OCI-LY7 (cell line): ENCODE measurements at regions not wholly inside any gene's neighbourhood (a gene's known extent, or its start where the extent isn't known, plus 50 kb on each side); places are given as distances from the start of the nearest gene placed in this dataset.

Experiments
- BruUV-seq: library from RNA; stranded (reverse); fragments of 400-500 nt; replicated peaks from 2 replicates; lab custom pipeline; 2021; lab: Mats Ljungman, UMichigan
- CTCF ChIA-PET: fragments of 300-600 bp; sonication (Branson Sonifier 250); formaldehyde crosslinking; loops from one replicate; lab custom pipeline; 2022; ENCODE audit warnings: antibody characterized with exemption; ENCODE audit not compliant: unreplicated experiment; lab: Charles Lee
- POLR2A ChIA-PET: fragments of 300-600 bp; sonication (Branson Sonifier 250); formaldehyde crosslinking; loops from one replicate; lab custom pipeline; 2022; ENCODE audit warnings: antibody characterized with exemption; lab: Charles Lee
- DNase-seq: peaks from one replicate; pipeline ENCODE4 v3.0.0-alpha.2; 2015; ENCODE audit warnings: low spot score
- H2AFZ ChIP-seq: fragments of 200-600 bp; sonication (generic), shearing (Covaris generic); 2 replicates; pipeline ENCODE4 v1.6.1; 2014; ENCODE audit warnings: mild to moderate bottlenecking, antibody characterized with exemption, low read length, moderate library complexity
- H3K27ac ChIP-seq: fragments of 200-600 bp; sonication (generic); 2 replicates; pipeline ENCODE4 v1.5.1; 2014; ENCODE audit warnings: mixed run types, low read depth, mild to moderate bottlenecking, moderate library complexity, low read length, inconsistent platforms; ENCODE audit not compliant: poor library complexity, severe bottlenecking
- H3K36me3 ChIP-seq: fragments of 200-600 bp; sonication (generic); 2 replicates; pipeline ENCODE4 v1.6.1; 2014; ENCODE audit warnings: mild to moderate bottlenecking, antibody characterized with exemption, low read length, moderate library complexity, mixed read lengths; ENCODE audit not compliant: insufficient read depth
- H3K4me1 ChIP-seq: fragments of 200-600 bp; sonication (generic); 2 replicates; pipeline ENCODE4 v1.5.1; 2014; ENCODE audit warnings: mild to moderate bottlenecking, low read length; ENCODE audit not compliant: insufficient read depth, poor library complexity, severe bottlenecking
- H3K4me2 ChIP-seq: fragments of 200-600 bp; sonication (generic); 2 replicates; pipeline ENCODE4 v1.6.1; 2014; ENCODE audit warnings: mild to moderate bottlenecking, low read length
- H3K4me3 ChIP-seq: fragments of 200-600 bp; sonication (generic); 2 replicates; pipeline ENCODE4 v1.5.1; 2014; ENCODE audit warnings: mild to moderate bottlenecking, low read depth, low read length; ENCODE audit not compliant: poor library complexity, severe bottlenecking
- H3K79me2 ChIP-seq: fragments of 200-600 bp; sonication (generic); 2 replicates; pipeline ENCODE4 v1.6.1; 2016; ENCODE audit warnings: low read depth, mild to moderate bottlenecking, low read length, moderate library complexity, mixed read lengths; ENCODE audit not compliant: insufficient read depth
- H3K9me2 ChIP-seq: fragments of 200-600 bp; sonication (generic); 2 replicates; pipeline ENCODE4 v1.6.1; 2016; ENCODE audit warnings: mild to moderate bottlenecking, low read length, mixed read lengths; ENCODE audit not compliant: insufficient read depth
- H3K9me3 ChIP-seq: fragments of 200-600 bp; sonication (generic); 2 replicates; pipeline ENCODE4 v1.6.1; 2014; ENCODE audit warnings: mild to moderate bottlenecking, mixed run types, low read length, mixed read lengths
- H4K20me1 ChIP-seq: fragments of 200-600 bp; sonication (generic); 2 replicates; pipeline ENCODE4 v1.6.1; 2014; ENCODE audit warnings: mild to moderate bottlenecking, antibody characterized with exemption, low read length, moderate library complexity, mixed read lengths; ENCODE audit not compliant: insufficient read depth
- EZH2phosphoT487 ChIP-seq: fragments of 200-600 bp; sonication (generic); IDR thresholded peaks from 2 replicates; pipeline ENCODE4 v1.6.1; 2018; ENCODE audit warnings: low read depth, borderline replicate concordance, mild to moderate bottlenecking, mixed run types, antibody characterized with exemption, low read length, moderate library complexity, mixed read lengths
- intact Hi-C: fragments of 100-400 bp; cut with micrococcal nuclease; formaldehyde crosslinking; loops from one replicate; pipeline ENCODE4 v1.10.0; 2022; ENCODE audit not compliant: unreplicated experiment
- TF ChIP-seq, protein P1 (sequence below): fragments of 200-600 bp; sonication (generic); conservative IDR thresholded peaks from 2 replicates; pipeline ENCODE4 v1.5.1; 2014; ENCODE audit warnings: mild to moderate bottlenecking, antibody characterized with exemption, low read length, moderate library complexity, mixed read lengths

DNA sequence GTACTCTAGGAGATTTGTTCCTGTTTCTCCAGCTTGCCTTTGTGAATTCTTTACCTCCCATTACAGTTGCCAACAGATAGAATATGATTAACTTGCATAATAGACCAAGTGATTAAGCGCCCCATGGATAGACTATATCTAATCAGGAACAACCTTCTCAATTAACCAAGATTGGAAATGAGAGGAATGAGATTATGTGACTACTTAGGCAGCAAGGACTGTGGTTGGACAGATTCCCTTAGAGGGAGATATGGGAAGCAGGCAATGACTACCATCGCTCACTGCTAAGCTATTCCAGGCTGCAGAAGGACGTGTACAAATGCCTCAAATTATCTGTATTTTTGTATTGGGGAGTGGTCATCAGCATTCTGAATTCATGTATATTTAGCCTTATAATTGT, 278.1 kb upstream of the DAB2 start:
- intact Hi-C loops: no loop called here
- DNase-seq: no peak
- no TSS peak for BruUV-seq
- Histone ChIP-seq H3K4me1 (no peaks in the 10 kb centered on the region), H2AFZ (no peak overlapping the region), H4K20me1 (no peaks in the 10 kb centered on the region), H3K9me3 (no peaks in the 10 kb centered on the region), H3K79me2 (no peaks in the 10 kb centered on the region), H3K9me2 (no peaks in the 10 kb centered on the region), H3K36me3 (no peaks in the 10 kb centered on the region), H3K4me2 (no peak overlapping the region), H3K4me3 (no peak overlapping the region), H3K27ac (no peak overlapping the region)
- ChIA-PET CTCF (no interaction called here), POLR2A (interaction anchor here (0.7 to 1.2 kb wide), 3 partner anchors 8 to 529 kb away, joined by 3 to 5 read pairs (median 3); no protein-coding TSS in a partner anchor)
- no peak for TF ChIP-seq EZH2phosphoT487
- TF ChIP-seq, protein P1, sequence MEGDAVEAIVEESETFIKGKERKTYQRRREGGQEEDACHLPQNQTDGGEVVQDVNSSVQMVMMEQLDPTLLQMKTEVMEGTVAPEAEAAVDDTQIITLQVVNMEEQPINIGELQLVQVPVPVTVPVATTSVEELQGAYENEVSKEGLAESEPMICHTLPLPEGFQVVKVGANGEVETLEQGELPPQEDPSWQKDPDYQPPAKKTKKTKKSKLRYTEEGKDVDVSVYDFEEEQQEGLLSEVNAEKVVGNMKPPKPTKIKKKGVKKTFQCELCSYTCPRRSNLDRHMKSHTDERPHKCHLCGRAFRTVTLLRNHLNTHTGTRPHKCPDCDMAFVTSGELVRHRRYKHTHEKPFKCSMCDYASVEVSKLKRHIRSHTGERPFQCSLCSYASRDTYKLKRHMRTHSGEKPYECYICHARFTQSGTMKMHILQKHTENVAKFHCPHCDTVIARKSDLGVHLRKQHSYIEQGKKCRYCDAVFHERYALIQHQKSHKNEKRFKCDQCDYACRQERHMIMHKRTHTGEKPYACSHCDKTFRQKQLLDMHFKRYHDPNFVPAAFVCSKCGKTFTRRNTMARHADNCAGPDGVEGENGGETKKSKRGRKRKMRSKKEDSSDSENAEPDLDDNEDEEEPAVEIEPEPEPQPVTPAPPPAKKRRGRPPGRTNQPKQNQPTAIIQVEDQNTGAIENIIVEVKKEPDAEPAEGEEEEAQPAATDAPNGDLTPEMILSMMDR: no peak

DNA sequence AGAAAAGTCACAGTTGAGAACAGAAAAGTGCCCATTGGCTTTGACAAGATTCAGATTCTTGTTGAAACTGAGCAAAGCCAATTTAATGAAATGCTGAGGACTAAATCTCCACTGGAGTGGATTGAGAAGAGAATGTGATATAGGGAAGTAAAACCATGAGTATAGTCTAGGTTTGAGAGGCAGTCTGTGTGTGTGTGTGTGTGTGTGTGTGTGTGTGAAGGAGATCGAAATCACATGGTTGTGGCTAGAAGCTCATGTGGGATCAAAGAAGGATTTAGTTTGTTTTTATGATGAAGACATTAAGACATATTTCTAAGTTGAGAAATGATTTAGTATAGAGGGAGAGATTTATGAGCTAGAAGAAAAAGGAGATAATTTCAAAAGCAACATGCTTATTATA, 275.7 kb upstream of the DAB2 start:
- Histone ChIP-seq H3K4me3 (no peak overlapping the region), H3K4me2 (no peak overlapping the region), H3K9me2 (no peaks in the 10 kb centered on the region), H3K4me1 (no peaks in the 10 kb centered on the region), H3K79me2 (no peaks in the 10 kb centered on the region), H3K36me3 (no peaks in the 10 kb centered on the region), H4K20me1 (no peaks in the 10 kb centered on the region), H3K9me3 (no peaks in the 10 kb centered on the region), H3K27ac (no peak overlapping the region), H2AFZ (no peak overlapping the region)
- no TSS peak for BruUV-seq
- no peak for DNase-seq
- TF ChIP-seq EZH2phosphoT487: no peak
- TF ChIP-seq, protein P1: no peak
- intact Hi-C loops: no loop called here
- CTCF ChIA-PET: no interaction called here
- POLR2A ChIA-PET: no interaction called here

DNA sequence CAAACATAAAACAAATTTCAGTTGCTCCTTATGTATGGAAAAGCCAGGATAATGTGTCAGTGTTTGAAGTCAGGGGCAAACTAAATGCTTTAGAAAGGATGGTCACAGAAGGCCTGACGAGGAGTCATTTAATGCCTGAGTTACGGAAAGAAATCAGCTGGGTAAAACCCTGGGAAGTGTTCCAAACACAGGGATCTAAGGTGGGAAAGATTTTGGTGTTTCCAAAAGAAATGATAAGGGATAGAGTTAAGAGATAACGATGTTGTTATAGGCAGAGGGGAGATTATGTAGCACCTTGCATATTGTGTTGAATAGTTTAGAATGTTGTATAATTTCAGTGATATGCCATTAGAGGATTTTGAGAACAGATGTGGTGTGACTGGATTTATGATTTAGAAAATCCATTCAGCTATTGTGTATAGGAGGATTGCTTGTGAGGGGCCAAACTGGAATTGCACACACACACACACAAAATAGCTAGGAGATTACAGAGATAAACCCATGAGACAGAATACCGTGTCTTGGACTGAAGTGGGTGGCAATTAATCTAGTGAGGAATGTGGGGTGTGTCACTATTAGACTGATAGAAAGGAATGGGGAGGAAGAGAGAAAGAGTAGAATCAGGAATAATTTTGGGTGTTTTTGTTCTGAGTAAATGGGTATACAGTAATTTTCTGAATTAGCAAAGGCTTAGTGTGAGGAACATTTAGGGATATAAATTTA, 274.2 kb upstream of the DAB2 start:
- H3K4me2 ChIP-seq: no peak overlapping the region
- CTCF ChIA-PET: no interaction called here
- BruUV-seq: no TSS peak
- H3K4me3 ChIP-seq: no peak overlapping the region
- H3K36me3 ChIP-seq: no peaks in the 10 kb centered on the region
- no peaks in the 10 kb centered on the region for H3K4me1 ChIP-seq
- no peak for DNase-seq
- H3K9me2 ChIP-seq: no peaks in the 10 kb centered on the region
- H3K79me2 ChIP-seq: no peaks in the 10 kb centered on the region
- POLR2A ChIA-PET: interaction anchor here (0.6 kb wide), 1 partner anchor 17 kb away, joined by 3 read pairs; no protein-coding TSS in a partner anchor
- no peaks in the 10 kb centered on the region for H4K20me1 ChIP-seq
- H2AFZ ChIP-seq: no peak overlapping the region
- TF ChIP-seq EZH2phosphoT487: no peak
- TF ChIP-seq, protein P1: no peak
- no peak overlapping the region for H3K27ac ChIP-seq
- intact Hi-C loops: no loop called here
- no peaks in the 10 kb centered on the region for H3K9me3 ChIP-seq
